Neural cell (in vitro differentiated cells): ENCODE measurements at regions not wholly inside any gene's neighbourhood (a gene's known extent, or its start where the extent isn't known, plus 50 kb on each side); places are given as distances from the start of the nearest gene placed in this dataset.
"Not testable (repeated sequence)": the region's sequence is repeated elsewhere in the genome, so short reads cannot be mapped to it uniquely, and the experiment has no call there.

Experiments used
- CTCF ChIP-seq: fragments of 450-650 bp; IDR thresholded peaks from 2 replicates; pipeline ENCODE4 v1.5.1; 2014; ENCODE audit warnings: antibody characterized with exemption, mild to moderate bottlenecking, moderate library complexity; ENCODE audit not compliant: poor library complexity, severe bottlenecking
- EP300 ChIP-seq: fragments of 450-650 bp; conservative IDR thresholded peaks from 2 replicates; pipeline ENCODE4 v1.6.1; 2014; ENCODE audit warnings: antibody characterized with exemption, mild to moderate bottlenecking, moderate library complexity; ENCODE audit not compliant: poor library complexity, severe bottlenecking

GRCh38 chr2:228768141-228768540 is 502.9 kb downstream of the PID1 start:
- not testable (repeated sequence) for TF ChIP-seq CTCF, EP300
